GM04503 (cell line): ENCODE measurements at regions not wholly inside any gene's neighbourhood (a gene's known extent, or its start where the extent isn't known, plus 50 kb on each side); places are given as distances from the start of the nearest gene placed in this dataset.
"Not testable (repeated sequence)": the region's sequence is repeated elsewhere in the genome, so short reads cannot be mapped to it uniquely, and the experiment has no call there.

Source experiments
- DNase-seq: peaks from one replicate; pipeline ENCODE4 v3.0.0-alpha.2; 2012; ENCODE audit warnings: low read depth

DNA sequence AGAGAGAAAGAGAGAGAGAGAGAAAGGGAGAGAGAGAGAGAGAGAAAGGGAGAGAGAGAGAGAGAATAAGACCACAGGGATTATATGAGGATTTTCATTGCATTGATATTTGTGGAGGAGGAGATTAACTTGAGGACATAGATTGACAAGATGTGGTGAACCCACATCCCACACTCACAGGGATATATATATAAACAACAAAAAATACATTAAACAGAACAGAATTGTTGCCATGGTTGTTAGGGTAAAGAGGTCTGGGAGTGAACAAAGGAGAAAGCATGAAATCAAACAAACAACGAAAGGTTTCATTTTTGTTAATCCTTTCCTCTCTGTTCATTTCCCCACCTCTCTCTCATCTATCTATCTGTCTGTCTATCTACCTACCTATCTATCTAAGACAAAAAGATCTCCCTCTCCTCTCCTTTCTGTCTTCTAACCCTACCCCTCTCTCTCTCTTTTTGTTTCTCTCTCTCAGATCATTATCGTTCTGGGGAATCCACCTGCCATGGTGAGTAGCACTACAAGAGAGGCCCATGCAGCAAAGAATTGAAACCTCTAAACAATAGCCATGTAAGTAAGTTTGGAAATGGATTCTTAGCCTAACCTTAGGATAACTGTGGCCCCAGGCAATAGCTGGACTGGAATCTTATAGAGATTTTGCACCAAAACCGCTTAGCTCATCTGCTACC lies 280.9 kb downstream of the RAP2B start:
- no peak for DNase-seq

DNA sequence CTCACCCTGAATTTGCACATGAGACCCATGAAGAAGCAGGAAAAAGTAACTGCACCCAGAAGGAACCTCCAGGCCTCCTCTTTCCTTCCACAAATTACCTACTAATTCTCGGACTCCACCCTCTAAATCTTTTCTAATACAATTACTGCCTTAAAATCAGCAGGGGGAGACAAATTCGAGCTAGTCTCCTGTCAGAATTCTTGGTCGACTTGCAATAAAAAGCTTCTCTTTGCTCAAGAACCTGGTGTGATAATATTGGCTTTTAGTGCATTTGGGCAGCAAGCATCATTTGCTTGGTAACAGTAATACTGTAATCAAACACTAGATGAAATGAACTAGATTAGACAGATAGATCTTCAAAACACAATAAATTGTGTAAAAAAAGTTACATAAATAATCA lies 281.9 kb downstream of the RAP2B start:
- no peak for DNase-seq

DNA sequence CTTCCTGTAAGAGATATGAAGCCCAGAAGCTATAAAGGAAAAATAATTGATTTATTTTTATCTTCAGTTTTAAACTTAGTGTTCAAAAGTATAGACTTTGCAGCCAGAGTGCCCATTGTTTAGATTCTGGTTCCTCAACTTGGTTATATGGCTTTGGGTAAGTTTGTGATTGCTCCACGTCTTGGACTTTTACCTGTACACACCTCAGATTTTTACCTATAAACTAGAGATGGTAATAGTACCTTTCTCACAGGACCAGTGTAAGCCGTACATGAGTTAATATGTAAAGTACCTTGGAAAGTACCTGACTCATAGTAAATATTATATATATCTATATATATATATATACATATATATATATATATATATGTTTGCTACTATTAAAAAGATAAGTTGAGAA lies 283.8 kb downstream of the RAP2B start:
- DNase-seq: no peak

DNA sequence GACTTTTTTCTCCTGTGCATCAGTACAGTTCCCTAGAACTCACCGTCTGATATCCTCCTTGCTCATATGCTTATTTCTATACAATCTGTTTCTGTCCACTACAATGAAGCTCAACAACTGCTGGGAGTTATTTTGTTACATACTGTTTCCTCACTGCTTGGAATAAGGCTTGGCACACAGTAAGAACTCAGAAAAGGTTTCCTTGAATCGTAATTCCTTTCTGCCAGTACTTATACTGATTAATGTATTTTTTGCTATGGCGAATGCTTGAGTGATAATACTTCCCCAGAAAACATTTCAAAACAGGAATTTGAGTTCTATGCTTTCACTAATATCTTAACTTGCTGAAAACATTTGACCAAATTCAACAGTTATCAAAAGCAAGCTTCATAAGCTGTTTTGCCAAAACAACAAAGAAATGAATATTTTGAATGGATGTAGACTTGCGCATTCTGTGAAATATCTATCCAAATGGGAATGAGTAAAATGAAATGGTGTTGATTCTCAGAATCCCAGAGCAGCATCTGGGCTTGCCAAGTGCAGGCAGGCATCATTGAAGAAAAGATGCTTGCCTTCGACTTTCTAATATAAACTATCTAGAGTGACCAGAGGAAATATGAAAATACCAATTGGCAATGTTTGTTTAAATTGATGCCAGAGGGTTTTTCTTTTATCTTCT lies 286.3 kb downstream of the RAP2B start:
- DNase-seq: no peak

DNA sequence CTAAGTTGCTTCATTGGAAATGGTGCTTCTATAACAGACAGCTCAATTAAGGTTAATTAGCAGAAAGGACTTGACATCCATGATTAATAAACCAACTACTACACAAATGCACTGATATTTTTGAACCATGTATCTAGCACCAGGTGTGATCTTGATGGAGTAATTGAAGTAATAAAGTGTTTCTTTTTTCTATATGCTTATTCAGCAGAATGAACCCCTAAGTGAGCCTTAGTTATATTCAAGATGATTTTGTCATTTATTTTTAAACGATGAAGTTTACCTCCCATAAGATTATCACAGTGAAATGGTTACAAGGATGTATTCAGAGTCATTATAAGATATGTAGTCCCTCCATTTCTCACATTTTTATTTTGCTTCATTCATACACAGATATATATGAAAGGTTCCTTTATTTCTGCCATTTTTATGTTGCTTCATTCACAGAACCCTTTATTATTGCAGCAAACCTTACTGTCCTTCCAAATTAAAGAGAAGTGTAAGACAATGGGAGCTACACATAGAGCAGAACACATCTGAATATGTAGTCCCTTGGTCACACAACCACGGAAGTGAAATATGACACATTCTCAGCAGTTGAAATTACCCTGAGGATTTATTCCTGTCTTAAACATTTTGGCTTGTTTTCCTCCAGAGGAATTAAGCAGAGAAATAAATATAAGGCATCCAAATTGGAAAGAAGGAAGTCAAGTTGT lies 295.0 kb downstream of the RAP2B start:
- DNase-seq: no peak

DNA sequence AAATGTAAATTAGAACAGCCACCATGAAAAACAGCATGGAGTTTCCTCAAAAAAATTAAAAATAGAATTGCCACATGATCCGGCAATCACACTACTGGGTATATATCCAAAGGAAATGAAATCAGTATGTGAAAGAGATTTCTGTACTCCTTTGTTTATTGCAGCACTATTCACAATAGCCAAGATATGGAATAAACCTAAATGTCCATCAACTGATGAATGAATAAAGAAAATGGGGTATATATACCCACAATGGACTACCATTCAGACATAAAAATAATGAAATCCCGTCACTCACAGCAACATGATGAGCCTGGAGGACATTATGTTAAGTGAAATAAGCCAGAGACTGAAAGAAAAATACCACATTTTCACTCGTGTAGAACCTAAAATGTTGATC lies 296.9 kb downstream of the RAP2B start:
- no peak for DNase-seq

DNA sequence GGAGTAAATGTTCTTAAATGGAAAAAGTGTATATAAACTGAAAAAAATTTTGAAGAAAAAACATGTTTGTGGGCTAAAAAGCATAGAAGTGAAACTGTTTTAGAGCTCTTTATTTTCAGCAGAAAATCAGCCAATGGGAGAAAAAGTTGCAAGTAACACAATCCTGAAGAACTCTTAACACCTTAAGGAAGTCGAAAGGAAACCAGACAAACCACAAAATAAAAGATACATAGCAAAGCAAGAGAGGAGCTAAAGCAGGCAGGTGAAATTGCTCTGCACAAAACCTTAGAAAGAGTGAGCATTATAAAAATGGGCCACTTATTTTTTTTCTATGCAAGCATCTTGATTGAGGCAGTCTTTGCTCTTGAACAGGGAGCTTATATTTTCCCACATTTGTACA lies 300.5 kb downstream of the RAP2B start:
- DNase-seq: no peak

DNA sequence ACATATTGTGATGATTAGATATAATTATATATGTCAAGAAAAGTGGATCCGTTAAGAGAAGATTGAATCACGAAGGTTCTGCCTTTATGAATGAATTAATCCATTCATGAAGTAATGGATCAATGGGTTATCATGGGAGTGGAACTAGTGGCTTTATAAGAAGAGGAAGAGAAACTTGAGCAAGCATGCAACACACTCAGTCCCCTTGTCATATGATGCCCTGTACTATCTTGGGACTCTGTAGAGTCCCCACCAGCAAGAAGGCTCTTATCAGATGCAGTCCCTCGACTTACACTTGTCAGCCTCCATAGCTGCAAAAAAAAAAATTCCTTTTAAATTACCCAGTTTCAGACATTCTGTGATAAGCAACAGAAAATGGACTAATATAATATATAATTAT lies 301.9 kb downstream of the RAP2B start:
- no peak for DNase-seq

DNA sequence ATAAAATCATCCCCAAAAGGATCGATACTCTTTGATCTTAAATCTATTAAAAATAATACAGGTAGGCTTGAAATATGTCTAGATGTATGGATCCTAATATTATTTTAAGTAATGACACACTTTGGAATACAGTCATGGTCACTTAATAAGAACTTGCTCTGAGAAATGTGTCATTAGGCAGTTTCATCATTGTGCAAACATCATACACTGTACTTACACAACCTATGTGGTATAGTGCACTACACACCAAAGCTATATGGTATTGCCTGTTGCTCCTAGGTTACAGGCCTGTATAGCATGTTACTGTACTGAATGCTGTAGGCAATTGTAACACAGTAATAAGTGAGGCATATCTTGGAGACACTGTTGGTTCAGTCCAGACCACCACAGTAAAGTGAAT lies 307.1 kb downstream of the RAP2B start:
- no peak for DNase-seq

DNA sequence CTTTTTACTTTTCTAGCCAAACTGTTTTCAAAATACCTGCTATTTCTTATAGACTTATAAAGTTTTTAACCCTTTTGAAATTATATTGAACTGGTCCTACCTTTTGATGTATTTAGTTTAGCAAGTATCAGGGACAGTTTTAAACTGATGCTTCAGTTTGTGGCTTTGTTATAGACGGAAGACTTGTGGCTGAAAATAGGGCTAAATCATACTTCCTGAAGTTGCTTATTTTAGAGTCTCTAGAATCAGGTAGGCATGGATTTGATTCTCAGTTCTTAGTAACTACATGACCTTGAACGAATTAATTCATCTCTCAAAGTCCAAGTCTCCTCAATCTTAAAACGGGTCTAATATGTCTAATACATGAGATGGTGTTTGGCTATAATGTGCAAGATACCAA lies 322.8 kb downstream of the RAP2B start:
- no peak for DNase-seq

DNA sequence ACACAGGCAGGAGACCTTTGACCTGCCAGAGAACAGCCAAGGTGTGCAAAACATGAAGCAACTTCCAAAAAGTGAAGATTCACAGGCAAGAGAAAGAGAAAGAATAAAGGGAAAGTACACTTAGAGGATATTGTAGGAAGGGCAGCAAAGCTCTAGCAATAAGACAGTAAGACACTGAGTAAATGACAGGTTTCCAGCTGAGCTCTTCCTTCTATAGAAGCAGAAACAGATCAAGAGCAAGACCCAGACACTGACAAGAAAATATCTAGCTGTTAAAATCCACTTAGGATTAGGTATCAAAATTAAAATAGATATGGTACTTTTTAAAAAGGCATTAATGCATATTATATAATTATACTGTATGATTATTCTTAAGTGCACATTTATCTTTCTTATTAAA lies 333.4 kb downstream of the RAP2B start:
- DNase-seq: no peak

DNA sequence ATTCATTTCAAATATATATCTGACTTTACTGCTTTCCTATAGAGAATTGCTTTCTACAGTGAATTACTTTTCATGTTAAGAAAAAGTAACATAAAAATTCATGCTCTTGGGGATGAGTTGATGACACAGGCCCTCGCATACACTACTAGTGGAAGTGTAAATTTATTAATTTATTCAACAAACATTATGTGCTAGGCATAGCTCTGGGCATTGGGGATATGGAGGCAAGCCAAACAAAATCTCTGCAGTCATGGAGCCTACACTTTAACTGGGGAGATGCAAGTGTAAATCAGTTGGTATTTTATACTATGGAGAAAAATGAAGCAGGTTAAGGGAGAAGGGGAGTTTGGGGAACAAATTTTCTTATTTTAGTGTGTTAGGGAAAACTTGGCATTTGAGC lies 340.7 kb downstream of the RAP2B start:
- DNase-seq: no peak

DNA sequence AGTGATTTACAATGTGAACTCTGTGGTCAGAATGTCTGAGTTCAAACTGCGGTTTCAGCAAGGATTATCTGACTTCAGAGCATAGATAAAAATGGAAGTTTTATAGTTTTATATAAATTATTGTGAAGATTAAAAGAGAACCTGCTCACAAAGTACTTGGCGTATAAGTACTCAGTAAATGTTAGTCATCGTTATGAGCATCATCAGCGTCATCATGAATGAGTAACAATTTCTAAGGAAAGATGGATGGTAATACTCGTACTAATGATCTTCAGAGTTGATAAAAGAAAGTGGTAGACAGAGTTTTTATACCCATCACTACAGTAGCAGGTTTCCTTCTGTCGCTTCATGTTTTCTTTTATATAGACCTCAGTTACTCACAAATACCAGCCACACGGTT lies 341.8 kb downstream of the RAP2B start:
- no peak for DNase-seq

DNA sequence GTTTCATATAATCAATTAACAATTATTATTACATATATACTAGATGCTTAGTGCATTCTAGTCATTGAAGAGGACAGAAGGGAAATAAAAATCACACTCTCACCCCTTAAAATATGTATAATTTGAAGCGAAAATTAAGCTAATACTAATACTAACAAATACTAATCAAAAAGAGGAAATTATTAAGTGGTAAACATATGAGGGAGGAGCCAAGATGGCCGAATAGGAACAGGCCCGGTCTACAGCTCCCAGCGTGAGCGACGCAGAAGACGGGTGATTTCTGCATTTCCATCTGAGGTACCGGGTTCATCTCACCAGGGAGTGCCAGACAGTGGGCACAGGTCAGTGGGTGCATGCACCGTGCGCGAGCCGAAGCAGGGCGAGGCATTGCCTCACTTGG lies 344.2 kb downstream of the RAP2B start:
- DNase-seq: not testable (repeated sequence)

DNA sequence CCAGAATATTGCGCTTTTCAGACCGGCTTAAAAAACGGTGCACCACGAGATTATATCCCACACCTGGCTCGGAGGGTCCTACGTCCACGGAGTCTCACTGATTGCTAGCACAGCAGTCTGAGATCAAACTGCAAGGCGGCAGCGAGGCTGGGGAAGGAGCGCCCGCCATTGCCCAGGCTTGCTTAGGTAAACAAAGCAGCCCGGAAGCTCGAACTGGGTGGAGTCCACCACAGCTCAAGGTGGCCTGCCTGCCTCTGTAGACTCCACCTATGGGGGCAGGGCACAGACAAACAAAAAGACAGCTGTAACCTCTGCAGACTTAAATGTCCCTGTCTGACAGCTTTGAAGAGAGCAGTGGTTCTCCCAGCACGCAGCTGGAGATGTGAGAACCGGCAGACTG lies 344.7 kb downstream of the RAP2B start:
- not testable (repeated sequence) for DNase-seq

DNA sequence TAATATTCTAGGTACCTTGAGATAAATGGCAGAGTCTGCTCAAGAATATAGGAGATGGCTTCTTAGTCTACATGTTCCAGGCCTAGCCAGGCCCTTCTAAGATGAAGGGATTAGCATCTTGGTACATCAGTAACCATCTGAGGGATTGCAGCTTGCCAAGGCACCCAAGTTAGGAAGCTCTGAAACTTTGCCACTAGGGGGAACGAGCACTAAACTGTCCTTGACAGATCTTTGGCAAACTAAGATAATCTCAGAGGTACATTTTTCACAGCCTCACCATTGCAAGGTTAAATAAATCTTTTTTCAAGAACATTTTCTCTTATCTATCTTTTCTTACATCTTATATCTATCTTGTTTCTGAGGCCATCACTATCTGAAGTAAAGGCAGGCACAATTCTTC lies 351.2 kb downstream of the RAP2B start:
- no peak for DNase-seq

DNA sequence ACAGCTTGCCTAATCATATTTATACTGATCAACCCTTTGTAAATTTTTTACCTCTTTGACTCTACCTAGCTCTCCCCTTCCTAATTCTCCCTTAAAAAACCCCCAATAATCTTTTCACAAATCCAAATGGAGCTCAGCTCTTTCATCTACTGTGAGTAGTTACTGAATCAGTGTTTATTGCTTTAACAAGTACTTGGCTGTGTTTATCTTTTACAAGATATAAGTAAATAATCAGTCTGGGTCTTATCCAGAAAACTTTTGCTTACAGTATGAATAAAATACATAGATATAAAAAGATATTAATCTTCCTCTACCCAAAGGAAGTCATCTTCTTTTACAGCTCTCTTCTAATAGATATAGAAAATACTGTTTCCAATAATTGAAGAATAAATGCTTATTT lies 366.4 kb downstream of the RAP2B start:
- DNase-seq: no peak

DNA sequence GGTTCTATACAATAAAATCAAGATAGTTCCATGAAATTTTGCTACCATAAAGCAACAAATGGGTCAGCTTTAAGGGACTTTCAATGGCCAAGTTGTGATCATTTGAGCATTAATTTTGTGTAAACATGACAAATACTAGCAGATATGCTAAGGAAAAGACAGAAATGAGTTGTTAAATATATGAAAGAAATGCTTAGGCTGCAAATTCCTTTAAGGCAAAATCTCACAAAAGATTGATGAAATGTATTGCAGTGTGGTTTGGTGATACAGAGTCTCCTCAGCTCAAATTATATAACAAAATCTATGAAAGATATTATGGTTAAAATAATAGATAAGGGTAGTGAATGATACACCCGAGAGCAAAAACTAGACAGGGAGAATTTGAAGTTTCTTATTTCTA lies 377.2 kb downstream of the RAP2B start:
- DNase-seq: no peak

DNA sequence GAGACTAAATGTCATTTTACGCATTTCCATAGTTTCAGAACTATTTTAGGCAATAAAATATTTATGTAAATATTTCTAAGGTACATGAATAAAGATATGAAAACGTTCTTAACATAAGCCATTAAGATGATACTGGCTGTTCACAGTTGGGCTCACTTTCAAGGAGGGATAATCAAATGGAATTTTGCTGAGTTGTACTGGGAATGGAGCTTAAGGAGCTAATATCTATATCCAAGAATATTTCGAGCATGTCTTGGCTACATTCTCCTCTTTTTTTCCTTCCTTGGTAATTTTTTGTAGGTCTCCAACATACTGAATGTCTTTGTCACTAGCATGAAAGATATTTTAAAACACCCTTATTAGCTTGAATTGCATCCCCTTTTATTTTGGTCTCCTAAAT lies 383.4 kb downstream of the RAP2B start:
- DNase-seq: no peak

DNA sequence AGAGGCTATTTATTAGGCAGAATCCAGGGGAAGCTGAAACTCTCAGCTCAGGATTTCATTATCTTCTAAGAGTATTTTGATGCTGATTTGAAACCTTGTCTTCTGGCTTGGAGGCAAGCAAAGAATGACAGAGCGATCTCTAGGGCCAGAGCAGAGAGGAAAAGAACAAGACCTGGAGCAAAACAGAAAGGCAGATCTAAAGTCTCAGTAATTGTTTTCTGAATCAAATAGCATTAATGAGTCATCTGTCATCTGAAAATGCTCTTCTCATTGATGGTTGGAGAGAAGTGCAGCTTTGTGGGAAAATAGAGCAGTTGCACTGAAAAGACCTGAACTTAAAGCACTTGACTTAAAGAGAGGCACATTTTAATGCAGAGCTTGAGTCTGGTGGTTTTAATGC lies 385.9 kb downstream of the RAP2B start:
- DNase-seq: no peak

DNA sequence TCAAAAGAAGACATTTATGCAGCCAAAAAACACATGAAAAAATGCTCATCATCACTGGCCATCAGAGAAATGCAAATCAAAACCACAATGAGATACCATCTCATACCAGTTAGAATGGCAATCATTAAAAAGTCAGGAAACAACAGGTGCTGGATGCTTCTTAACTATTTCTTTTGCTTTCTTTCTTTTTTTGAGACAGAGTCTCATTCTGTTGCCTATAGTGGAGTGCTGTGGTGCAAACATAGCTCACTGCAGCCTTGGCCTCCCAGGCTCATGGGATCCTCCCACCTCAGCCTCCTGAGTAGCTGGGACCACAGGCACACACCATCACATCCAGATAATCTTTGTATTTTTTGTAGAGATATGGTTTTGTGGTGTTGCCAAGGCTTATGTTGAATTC lies 387.7 kb downstream of the RAP2B start:
- DNase-seq: not testable (repeated sequence)

DNA sequence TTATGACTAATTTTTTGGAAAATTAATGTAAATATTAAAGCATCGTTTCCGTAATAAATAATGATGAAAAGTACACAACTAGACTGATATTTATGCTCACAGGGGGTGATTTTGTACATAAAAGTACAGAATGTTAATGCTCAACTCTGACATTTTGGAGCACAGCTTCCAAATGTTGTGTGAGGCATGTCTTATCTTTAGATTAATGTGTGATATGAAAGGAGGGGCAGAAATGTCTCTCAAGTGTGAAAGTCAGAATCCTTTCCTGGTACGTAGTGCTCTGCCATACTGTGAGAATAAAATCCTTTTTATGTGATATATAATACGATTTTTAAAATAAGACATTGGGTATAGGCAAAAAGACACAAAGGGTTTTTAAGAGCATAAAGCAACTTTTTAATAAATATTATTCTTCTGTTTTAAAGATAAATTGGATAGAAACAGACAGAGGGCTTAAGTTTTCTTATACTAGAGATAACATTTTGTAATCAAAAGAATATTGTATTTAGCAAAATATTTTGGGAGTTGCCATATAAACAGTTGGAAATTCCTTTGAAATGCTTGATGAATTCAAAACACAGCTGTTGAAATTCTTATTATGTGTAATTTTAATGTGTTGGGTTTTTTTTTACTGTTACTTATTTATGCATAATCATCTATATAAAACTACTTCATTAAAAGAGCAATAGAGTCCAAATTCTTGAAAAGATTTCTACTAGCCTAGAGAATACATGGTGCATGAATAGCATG lies 389.7 kb downstream of the RAP2B start:
- DNase-seq: no peak
